ENCODE measurements at regions not wholly inside any gene's neighbourhood (a gene's known extent, or its start where the extent isn't known, plus 50 kb on each side); places are given as distances from the start of the nearest gene placed in this dataset.

DNA sequence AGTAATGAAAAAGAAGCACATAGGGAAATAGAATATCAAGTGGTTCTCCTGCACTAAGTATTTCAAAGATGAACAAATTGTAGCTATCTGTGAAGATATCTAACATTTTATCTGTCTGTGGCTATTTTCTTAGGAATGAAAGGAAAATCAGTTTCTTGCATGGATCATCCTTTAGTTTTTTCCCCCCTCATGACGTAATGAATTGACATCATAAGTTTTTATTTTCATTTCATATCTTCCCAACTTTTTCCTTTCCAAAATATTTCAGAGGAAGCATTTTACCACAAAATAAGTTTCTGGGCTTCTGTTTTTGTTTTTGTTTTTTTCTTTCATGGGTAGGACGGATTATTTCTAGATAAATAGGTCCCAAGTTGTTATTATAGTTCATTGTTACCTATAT lies 996.6 kb downstream of the TMEM121 start:
- no peak overlapping the region for H3K27ac ChIP-seq
- ATAC-seq (no peak), DNase-seq (no peak)
- no peak overlapping the region for H3K4me3 ChIP-seq
- peaks cover 0 to 1% (median 0%) of the 10 kb centered on the region in 12 donors for H3K4me1 ChIP-seq
- intact Hi-C loops (cut with DNase I): no loop called here
- H3K9me3 ChIP-seq: no peaks in the 10 kb centered on the region
- TF ChIP-seq POLR2A (IDR thresholded peaks at IDR 0.05) (no peak), CTCF (IDR thresholded peaks at IDR 0.05) (no peak)
- H3K27me3 ChIP-seq: peaks cover 0 to 17% (median 0%) of the 10 kb centered on the region in 9 donors
- WGBS, 4 donors: 5 to 17% (median 11%) methylated on average over 2 of the region's 2 CpGs
- no peaks in the 10 kb centered on the region for H3K36me3 ChIP-seq

DNA sequence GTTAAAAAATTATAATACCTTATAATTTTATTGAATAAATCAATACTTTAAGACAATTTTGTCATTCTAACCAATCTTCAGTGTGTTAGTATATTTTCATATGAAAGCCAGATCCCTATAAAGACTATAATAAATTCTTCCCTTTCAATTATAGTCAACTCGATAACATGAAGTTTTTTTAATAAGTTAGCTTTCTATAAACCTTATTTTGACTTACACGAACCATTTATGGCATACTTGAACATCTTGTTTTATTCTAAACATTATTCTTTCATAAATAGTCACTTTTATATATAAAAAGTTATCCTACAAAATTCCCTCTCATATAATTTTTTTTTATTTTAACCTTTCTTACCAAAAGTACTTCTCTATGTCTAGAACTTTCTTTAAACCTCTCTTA lies 1002.3 kb downstream of the TMEM121 start:
- no peak for DNase-seq
- no peaks in the 10 kb centered on the region for H3K36me3 ChIP-seq
- ATAC-seq: no peak
- intact Hi-C loops (cut with DNase I): no loop called here
- 33 to 47% (median 40%) methylated on average over 2 of the region's 2 CpGs for WGBS, 4 donors
- TF ChIP-seq CTCF (IDR thresholded peaks at IDR 0.05) (no peak), POLR2A (IDR thresholded peaks at IDR 0.05) (no peak)
- peaks cover 0 to 5% (median 0%) of the 10 kb centered on the region in 12 donors for H3K9me3 ChIP-seq
- no peaks in the 10 kb centered on the region for H3K4me1 ChIP-seq
- no peak overlapping the region for H3K27ac ChIP-seq
- no peak overlapping the region for H3K4me3 ChIP-seq
- peaks cover 0 to 20% (median 0%) of the 10 kb centered on the region in 9 donors for H3K27me3 ChIP-seq

GRCh38 chr14:106530031-106530422 lies 1003.6 kb downstream of the TMEM121 start:
- no peak for ATAC-seq

DNA sequence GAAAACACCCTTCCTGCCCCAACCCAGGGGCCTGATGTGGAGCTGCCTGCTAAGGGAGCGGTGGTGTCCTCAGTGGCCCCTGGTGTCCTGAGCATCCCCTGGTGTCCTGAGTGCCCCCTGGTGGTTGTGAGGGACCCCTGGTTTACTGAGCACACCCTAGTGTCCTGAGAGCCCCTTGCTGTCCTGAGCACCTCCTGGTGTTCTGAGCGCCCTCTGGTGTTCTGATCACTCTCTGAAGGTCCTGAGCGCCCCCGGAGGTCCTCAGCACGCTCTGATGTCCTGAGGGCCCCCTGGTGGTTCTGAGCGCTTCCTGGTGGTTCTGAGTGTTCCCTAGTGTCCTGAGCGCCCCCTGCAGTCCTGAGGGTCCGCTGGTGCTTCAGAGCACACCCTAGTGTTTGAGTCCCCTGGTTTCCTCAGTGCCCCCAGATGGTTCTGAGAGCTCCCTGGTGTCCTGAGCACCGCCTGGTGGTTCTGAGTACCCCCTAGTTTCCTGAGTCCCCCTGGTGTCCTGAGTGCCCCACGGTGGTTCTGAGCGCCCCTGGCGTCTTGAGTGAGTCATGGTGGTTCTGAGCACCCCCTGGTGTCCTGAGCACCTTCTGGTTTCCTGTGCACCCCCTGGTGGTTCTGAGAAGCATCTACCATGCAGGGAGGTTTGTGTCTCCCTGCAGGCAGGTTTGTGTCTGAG lies 1004.2 kb downstream of the TMEM121 start:
- no peak overlapping the region for H3K27ac ChIP-seq
- H3K27me3 ChIP-seq: peaks cover 0 to 23% (median 0%) of the 10 kb centered on the region in 9 donors
- no peaks in the 10 kb centered on the region for H3K36me3 ChIP-seq
- no peak overlapping the region for H3K4me3 ChIP-seq
- H3K9me3 ChIP-seq: peaks cover 0 to 5% (median 0%) of the 10 kb centered on the region in 12 donors
- no peaks in the 10 kb centered on the region for H3K4me1 ChIP-seq
- WGBS, 4 donors: 59 to 68% (median 63%) methylated on average over 12 of the region's 12 CpGs
- no peak for TF ChIP-seq POLR2A (IDR thresholded peaks at IDR 0.05)
- no peak for TF ChIP-seq CTCF (IDR thresholded peaks at IDR 0.05)
- ATAC-seq (no peak), DNase-seq (no peak)
- intact Hi-C loops (cut with DNase I): no loop called here

More at GRCh38 chr14:106530031-106530422, 1003.6 kb downstream of the TMEM121 start:
- no peak for DNase-seq
- WGBS, 4 donors: 61 to 66% (median 64%) methylated on average over 3 of the region's 3 CpGs
- intact Hi-C loops (cut with DNase I): no loop called here
- Histone ChIP-seq H3K36me3 (no peaks in the 10 kb centered on the region), H3K4me1 (no peaks in the 10 kb centered on the region), H3K4me3 (no peak overlapping the region), H3K9me3 (peaks cover 0 to 5% (median 0%) of the 10 kb centered on the region in 12 donors), H3K27ac (no peak overlapping the region), H3K27me3 (peaks cover 0 to 23% (median 0%) of the 10 kb centered on the region in 9 donors)
- TF ChIP-seq POLR2A (IDR thresholded peaks at IDR 0.05) (no peak), CTCF (IDR thresholded peaks at IDR 0.05) (no peak)

Data from heart left ventricle (tissue), 16 donors.